T-cell (primary cell): ENCODE measurements at regions not wholly inside any gene's neighbourhood (a gene's known extent, or its start where the extent isn't known, plus 50 kb on each side); places are given as distances from the start of the nearest gene placed in this dataset.

ENCODE experiments used
- ATAC-seq, 4 experiments: fragments of 200-7000 bp in 3 of 4; fragments of 150-1000 bp in 1 of 4; cut with Tn5 transposase; replicated peaks in 1 of 4; 1 replicate in 3 of 4; 2 replicates in 1 of 4; pipeline ENCODE4 v1.10.0; 2021; ENCODE audit warnings: moderate library complexity in 3 of 4, mild to moderate bottlenecking in 2 of 4, moderate number of reproducible peaks in 1 of 4
- CTCF ChIA-PET, 2 donors: fragments of 300-600 bp; sonication (Branson Sonifier 250); formaldehyde crosslinking; loops; one replicate each; lab custom pipeline; 2022; ENCODE audit warnings: antibody characterized with exemption in 2 of 2; lab: Charles Lee
- POLR2A ChIA-PET, 2 donors: fragments of 300-600 bp; sonication (Branson Sonifier 250); formaldehyde crosslinking; loops; one replicate each; lab custom pipeline; 2022; ENCODE audit warnings: antibody characterized with exemption in 2 of 2; lab: Charles Lee
- DNase-seq, 35 experiments: peaks; one replicate each; pipeline versions ENCODE4 v3.0.0 to v3.0.0-alpha.2; 2013 to 2023
- H3K27ac ChIP-seq: one replicate; pipeline ENCODE4 v1.5.1; 2013; ENCODE audit warnings: low read length
- H3K27me3 ChIP-seq, 2 experiments: replicated peaks in 1 of 2; 1 replicate in 1 of 2; 2 replicates in 1 of 2; pipeline versions ENCODE4 v1.6.1 to v1.7.0; 2013; ENCODE audit warnings: low read length in 1 of 2, mixed read lengths in 1 of 2; ENCODE audit not compliant: control insufficient read depth in 2 of 2, insufficient read depth in 2 of 2; ENCODE audit errors: extremely low read depth in 1 of 2
- H3K36me3 ChIP-seq, 2 donors: 1 replicate in 1 of 2; 2 replicates in 1 of 2; pipeline versions ENCODE4 v1.6.1 to v1.7.0; 2013; ENCODE audit warnings: low read length in 1 of 2; ENCODE audit not compliant: control insufficient read depth in 2 of 2, insufficient read depth in 1 of 2; ENCODE audit errors: extremely low read depth in 1 of 2
- H3K4me1 ChIP-seq, 2 experiments: 1 replicate in 1 of 2; 2 replicates in 1 of 2; pipeline versions ENCODE4 v1.6.1 to v1.7.0; 2013; ENCODE audit warnings: low read length in 2 of 2, mixed read lengths in 1 of 2; ENCODE audit not compliant: insufficient read depth in 2 of 2, control insufficient read depth in 1 of 2; ENCODE audit errors: extremely low read depth in 1 of 2
- H3K4me3 ChIP-seq, 2 donors: 1 replicate in 1 of 2; 2 replicates in 1 of 2; pipeline versions ENCODE4 v1.5.1 to v1.7.0; 2013; ENCODE audit warnings: mild to moderate bottlenecking in 2 of 2, low read length in 1 of 2, moderate library complexity in 1 of 2; ENCODE audit not compliant: control insufficient read depth in 1 of 2; ENCODE audit errors: extremely low read depth in 1 of 2
- H3K9me3 ChIP-seq: 2 replicates; pipeline ENCODE4 v1.7.0; 2013
- H3K27ac Mint-ChIP-seq, 2 donors: one replicate each; pipeline ENCODE4 v1.8.0; 2020 to 2021; ENCODE audit warnings: mild to moderate bottlenecking in 2 of 2, mixed read lengths in 2 of 2
- H3K27me3 Mint-ChIP-seq, 2 donors: one replicate each; pipeline ENCODE4 v1.8.0; 2021 to 2022; ENCODE audit warnings: mixed read lengths in 2 of 2
- H3K36me3 Mint-ChIP-seq: one replicate; pipeline ENCODE4 v1.8.0; 2021; ENCODE audit warnings: mixed read lengths
- H3K4me1 Mint-ChIP-seq, 3 donors: one replicate each; pipeline ENCODE4 v1.8.0; 2020 to 2022; ENCODE audit warnings: mixed read lengths in 3 of 3, mild to moderate bottlenecking in 1 of 3
- H3K4me3 Mint-ChIP-seq, 3 donors: one replicate each; pipeline ENCODE4 v1.8.0; 2020 to 2022; ENCODE audit warnings: mild to moderate bottlenecking in 3 of 3, mixed read lengths in 3 of 3, moderate library complexity in 3 of 3
- H3K9me3 Mint-ChIP-seq, 3 donors: one replicate each; pipeline ENCODE4 v1.8.0; 2020 to 2022; ENCODE audit warnings: mixed read lengths in 3 of 3
- WGBS: methylation state at CpG from one replicate; pipeline ENCODE4 v1.1.5; 2013; ENCODE audit warnings: missing lambda C conversion rate; ENCODE audit not compliant: insufficient coverage; 5-methylcytosine and 5-hydroxymethylcytosine counted together

DNA sequence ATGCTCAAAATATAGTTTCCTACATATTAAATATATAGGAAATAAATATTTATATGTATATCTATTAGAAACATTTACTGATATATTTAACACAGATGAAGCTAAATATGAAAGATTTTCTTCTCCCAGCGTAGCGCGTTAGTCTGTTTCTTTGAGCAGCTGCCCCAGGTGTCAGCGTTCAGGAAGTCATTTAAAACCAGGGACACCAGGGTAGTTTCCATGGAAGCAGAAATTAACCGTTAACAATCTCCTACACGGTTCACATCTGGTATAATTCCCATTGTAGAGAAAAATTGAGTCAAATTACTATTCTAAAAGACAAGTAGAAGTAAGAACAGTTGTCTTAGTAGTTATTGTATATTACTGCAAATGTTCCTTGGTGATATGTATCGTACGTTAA is 1443.7 kb downstream of the MRPL39 start:
- no peaks in the 10 kb centered on the region for H3K36me3 Mint-ChIP-seq
- no peaks in the 10 kb centered on the region for H3K36me3 ChIP-seq
- H3K27me3 ChIP-seq = no peaks in the 10 kb centered on the region
- no peak overlapping the region for H3K27ac Mint-ChIP-seq
- WGBS = 100% methylated on average over 4 of the region's 8 CpGs
- H3K4me1 ChIP-seq = no peaks in the 10 kb centered on the region
- H3K27ac ChIP-seq = no peak overlapping the region
- no peak overlapping the region for H3K4me3 Mint-ChIP-seq
- H3K9me3 ChIP-seq = no peaks in the 10 kb centered on the region
- no peak overlapping the region for H3K4me3 ChIP-seq
- DNase-seq (no peak), ATAC-seq (no peak)
- ChIA-PET CTCF (no interaction called here), POLR2A (no interaction called here)
- H3K4me1 Mint-ChIP-seq = no peaks in the 10 kb centered on the region
- H3K9me3 Mint-ChIP-seq = peaks cover 0 to 3% (median 0%) of the 10 kb centered on the region in 3 donors
- no peaks in the 10 kb centered on the region for H3K27me3 Mint-ChIP-seq

DNA sequence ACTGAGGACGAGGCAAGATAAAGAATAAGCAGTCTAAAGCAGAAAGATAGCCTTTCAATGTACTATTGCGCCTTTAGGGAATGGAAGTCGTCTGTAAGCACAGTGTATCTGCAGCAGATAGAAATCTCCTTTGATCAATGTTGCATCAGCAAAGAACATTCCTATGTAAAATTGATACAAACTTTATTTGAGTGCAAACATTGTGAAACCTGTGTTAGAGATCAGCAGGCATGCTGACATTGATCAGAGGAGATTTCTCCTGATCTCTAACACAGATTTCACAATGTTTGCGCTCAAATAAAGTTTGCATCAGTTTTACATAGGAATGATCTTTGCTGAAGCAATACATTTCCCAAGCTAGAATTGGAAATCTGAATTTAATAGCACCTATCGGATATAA is 1446.8 kb downstream of the MRPL39 start:
- Mint-ChIP-seq H3K27me3 (no peaks in the 10 kb centered on the region), H3K36me3 (no peaks in the 10 kb centered on the region), H3K9me3 (no peaks in the 10 kb centered on the region), H3K27ac (no peak overlapping the region), H3K4me3 (no peak overlapping the region), H3K4me1 (no peaks in the 10 kb centered on the region)
- ChIA-PET CTCF (interaction anchor here in 1 of 2 donors (0.6 kb wide), 1 partner anchor 11 kb away, joined by 7 read pairs; no protein-coding TSS in a partner anchor), POLR2A (no interaction called here)
- Histone ChIP-seq H3K27me3 (no peaks in the 10 kb centered on the region), H3K9me3 (no peaks in the 10 kb centered on the region), H3K27ac (no peak overlapping the region), H3K4me1 (no peaks in the 10 kb centered on the region), H3K4me3 (no peak overlapping the region), H3K36me3 (no peaks in the 10 kb centered on the region)
- WGBS = 81% methylated on average over 3 of the region's 5 CpGs
- no peak for DNase-seq
- no peak for ATAC-seq

DNA sequence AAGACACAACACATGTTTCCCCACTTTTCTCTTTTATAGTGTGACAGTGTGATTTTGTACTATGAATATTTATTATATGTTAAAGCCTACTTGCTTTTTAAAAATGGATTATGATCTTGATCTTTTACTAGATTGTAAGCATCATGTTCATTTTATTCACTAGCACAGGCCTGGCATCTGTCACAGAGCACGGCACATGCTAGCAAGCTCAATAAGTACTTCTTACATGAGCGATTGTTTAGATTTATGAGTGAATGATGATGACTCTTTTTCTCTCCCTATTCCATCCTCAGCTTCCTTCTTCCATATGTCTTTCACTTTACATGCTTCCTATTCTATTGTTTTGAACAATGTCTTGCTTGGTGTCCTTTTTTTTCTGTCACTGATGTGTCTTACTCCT is 1454.1 kb downstream of the MRPL39 start:
- Histone ChIP-seq H3K9me3 (no peaks in the 10 kb centered on the region), H3K27ac (no peak overlapping the region), H3K36me3 (no peaks in the 10 kb centered on the region), H3K4me1 (no peaks in the 10 kb centered on the region), H3K4me3 (no peak overlapping the region), H3K27me3 (no peaks in the 10 kb centered on the region)
- CTCF ChIA-PET = interaction anchor here in 1 of 2 donors (0.6 kb wide), 1 partner anchor 491 kb away, joined by 3 read pairs; no protein-coding TSS in a partner anchor
- whole genome bisulfite sequencing = no CpG with 5 or more reads among the region's 2 CpGs
- POLR2A ChIA-PET = no interaction called here
- no peak for DNase-seq
- Mint-ChIP-seq H3K4me3 (no peak overlapping the region), H3K36me3 (no peaks in the 10 kb centered on the region), H3K27me3 (no peaks in the 10 kb centered on the region), H3K9me3 (no peaks in the 10 kb centered on the region), H3K27ac (no peak overlapping the region), H3K4me1 (no peaks in the 10 kb centered on the region)
- ATAC-seq = no peak

DNA sequence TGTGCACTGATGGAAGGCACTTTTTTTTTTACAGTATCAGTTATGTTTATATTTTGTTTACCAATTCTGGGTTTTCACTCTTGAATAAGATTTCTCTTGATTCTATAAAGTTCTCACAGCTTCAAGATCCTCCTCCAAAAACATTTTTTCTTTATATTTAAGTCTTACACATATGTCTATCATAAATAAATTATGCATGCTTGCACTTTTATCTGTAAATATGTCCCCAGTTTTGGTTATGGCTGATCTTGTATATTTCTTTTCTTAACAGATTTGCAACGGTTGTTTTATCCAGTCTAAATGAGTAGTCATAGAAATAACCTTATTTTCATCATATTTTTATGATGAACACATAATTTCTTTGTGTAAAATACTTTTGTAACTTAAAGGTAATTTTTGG is 1456.5 kb downstream of the MRPL39 start:
- Mint-ChIP-seq H3K4me3 (no peak overlapping the region), H3K27me3 (no peaks in the 10 kb centered on the region), H3K9me3 (no peaks in the 10 kb centered on the region), H3K36me3 (no peaks in the 10 kb centered on the region), H3K4me1 (no peaks in the 10 kb centered on the region), H3K27ac (no peak overlapping the region)
- Histone ChIP-seq H3K9me3 (no peaks in the 10 kb centered on the region), H3K27me3 (no peaks in the 10 kb centered on the region), H3K4me3 (no peak overlapping the region), H3K4me1 (no peaks in the 10 kb centered on the region), H3K36me3 (no peaks in the 10 kb centered on the region), H3K27ac (no peak overlapping the region)
- CTCF ChIA-PET = no interaction called here
- DNase-seq (no peak), ATAC-seq (no peak)
- WGBS = no CpG with 5 or more reads among the region's 1 CpG
- POLR2A ChIA-PET = no interaction called here

- H3K4me3 ChIP-seq = no peak overlapping the region
- Mint-ChIP-seq H3K4me3 (no peak overlapping the region), H3K27me3 (no peaks in the 10 kb centered on the region), H3K4me1 (no peaks in the 10 kb centered on the region), H3K36me3 (no peaks in the 10 kb centered on the region), H3K27ac (no peak overlapping the region), H3K9me3 (peaks cover 0 to 2% (median 0%) of the 10 kb centered on the region in 3 donors)
- no peaks in the 10 kb centered on the region for H3K36me3 ChIP-seq
- ChIA-PET POLR2A (no interaction called here), CTCF (no interaction called here)
- DNase-seq (no peak), ATAC-seq (no peak)
- WGBS = 100% methylated on average over 1 of the region's 2 CpGs
- H3K4me1 ChIP-seq = no peaks in the 10 kb centered on the region
- H3K27me3 ChIP-seq = no peaks in the 10 kb centered on the region
- H3K9me3 ChIP-seq = no peaks in the 10 kb centered on the region
- H3K27ac ChIP-seq = no peak overlapping the region
Observed at GRCh38 chr21:24148461-24148860, 1458.8 kb downstream of the MRPL39 start.

DNA sequence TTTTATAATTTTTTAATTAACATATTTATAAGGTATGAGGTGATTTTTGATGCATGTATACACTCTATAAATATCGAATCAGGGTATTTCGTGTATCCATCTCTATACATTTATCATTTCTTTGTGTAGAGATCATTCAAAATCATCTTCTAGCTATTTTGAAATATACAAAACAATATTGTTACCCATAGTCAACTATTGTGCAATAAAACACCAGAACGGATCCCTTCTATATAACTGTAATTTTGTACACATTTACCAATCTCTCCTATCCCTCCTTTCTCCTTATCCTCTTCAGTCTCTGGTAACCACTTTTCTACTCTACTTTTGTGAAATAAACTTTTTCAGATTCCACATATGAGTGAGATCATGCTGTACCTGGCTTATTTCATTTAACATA is 1459.6 kb downstream of the MRPL39 start:
- no peaks in the 10 kb centered on the region for H3K4me1 ChIP-seq
- H3K36me3 Mint-ChIP-seq = no peaks in the 10 kb centered on the region
- H3K9me3 Mint-ChIP-seq = peaks cover 0 to 2% (median 0%) of the 10 kb centered on the region in 3 donors
- 100% methylated on average over 1 of the region's 3 CpGs for WGBS
- H3K27me3 ChIP-seq = no peaks in the 10 kb centered on the region
- no peak overlapping the region for H3K27ac ChIP-seq
- H3K9me3 ChIP-seq = no peaks in the 10 kb centered on the region
- ChIA-PET CTCF (no interaction called here), POLR2A (no interaction called here)
- no peaks in the 10 kb centered on the region for H3K27me3 Mint-ChIP-seq
- H3K4me1 Mint-ChIP-seq = no peaks in the 10 kb centered on the region
- H3K27ac Mint-ChIP-seq = no peak overlapping the region
- DNase-seq (no peak), ATAC-seq (no peak)
- no peak overlapping the region for H3K4me3 Mint-ChIP-seq
- H3K4me3 ChIP-seq = no peak overlapping the region
- H3K36me3 ChIP-seq = no peaks in the 10 kb centered on the region

GRCh38 chr21:24131056-24131455 is 1476.2 kb downstream of the MRPL39 start:
- POLR2A ChIA-PET = no interaction called here

More at GRCh38 chr21:24131056-24131455, 1476.2 kb downstream of the MRPL39 start:
- no peaks in the 10 kb centered on the region for H3K4me1 ChIP-seq
- H3K27me3 Mint-ChIP-seq = no peaks in the 10 kb centered on the region
- no peaks in the 10 kb centered on the region for H3K36me3 Mint-ChIP-seq
- no peaks in the 10 kb centered on the region for H3K27me3 ChIP-seq
- H3K4me1 Mint-ChIP-seq = no peaks in the 10 kb centered on the region
- H3K36me3 ChIP-seq = no peaks in the 10 kb centered on the region
- no peak overlapping the region for H3K4me3 ChIP-seq
- DNase-seq = no peak
- H3K9me3 ChIP-seq = no peaks in the 10 kb centered on the region
- H3K27ac ChIP-seq = no peak overlapping the region
- no peaks in the 10 kb centered on the region for H3K9me3 Mint-ChIP-seq
- H3K4me3 Mint-ChIP-seq = no peak overlapping the region
- 14% methylated on average over 1 of the region's 1 CpG for WGBS
- no peak for ATAC-seq
- CTCF ChIA-PET = no interaction called here
- no peak overlapping the region for H3K27ac Mint-ChIP-seq
